K562 (cell line): ENCODE measurements at regions not wholly inside any gene's neighbourhood (a gene's known extent, or its start where the extent isn't known, plus 50 kb on each side); places are given as distances from the start of the nearest gene placed in this dataset.

Source experiments
- ADNP ChIP-seq: fragments of 200-800 bp; sonication (Bioruptor generic); IDR thresholded peaks from 2 replicates; pipeline ENCODE4 v1.6.1; 2016; ENCODE audit warnings: missing genetic modification characterization, missing compliant biosample characterization
- ARID1B ChIP-seq: fragments of 450-650 bp; IDR thresholded peaks from 2 replicates; pipeline ENCODE4 v1.6.1; 2016; ENCODE audit warnings: antibody characterized with exemption, mild to moderate bottlenecking, inconsistent platforms
- ARNT ChIP-seq, 2 experiments: fragments of 450-650 bp; IDR thresholded peaks; 2 replicates each; pipeline ENCODE4 v1.6.1; 2016; ENCODE audit warnings: mild to moderate bottlenecking in 1 of 2
- CBFA2T2 ChIP-seq: fragments of 450-650 bp; conservative IDR thresholded peaks from 2 replicates; pipeline ENCODE4 v1.6.1; 2017; ENCODE audit warnings: mild to moderate bottlenecking
- ELF4 ChIP-seq: fragments of 450-650 bp; formaldehyde crosslinking; IDR thresholded peaks from 2 replicates; pipeline ENCODE4 v1.4.0; 2022; ENCODE audit warnings: missing genetic modification characterization
- FOXP1 ChIP-seq: sonication (generic); formaldehyde crosslinking; IDR thresholded peaks from 2 replicates; pipeline ENCODE4 v1.8.0; 2022; ENCODE audit warnings: mild to moderate bottlenecking, missing genetic modification reagents
- HMG20A ChIP-seq: fragments of 450-650 bp; formaldehyde crosslinking; conservative IDR thresholded peaks from 2 replicates; pipeline ENCODE4 v1.4.0; 2020; ENCODE audit warnings: mild to moderate bottlenecking, mixed read lengths
- KLF16 ChIP-seq: IDR thresholded peaks from 2 replicates; pipeline ENCODE4 v1.6.1; 2016; ENCODE audit warnings: antibody characterized with exemption
- LEF1 ChIP-seq: fragments of 450-650 bp; IDR thresholded peaks from 2 replicates; pipeline ENCODE4 v1.6.1; 2016; ENCODE audit warnings: mild to moderate bottlenecking
- MAFG ChIP-seq: fragments of 450-650 bp; conservative IDR thresholded peaks from 2 replicates; pipeline ENCODE4 v1.6.1; 2016; ENCODE audit warnings: missing genetic modification characterization, missing compliant biosample characterization
- NFIC ChIP-seq: fragments of 450-650 bp; IDR thresholded peaks from 2 replicates; pipeline ENCODE4 v1.6.1; 2017; ENCODE audit warnings: mild to moderate bottlenecking, inconsistent platforms
- SMARCC2 ChIP-seq: fragments of 450-650 bp; IDR thresholded peaks from 2 replicates; pipeline ENCODE4 v1.6.1; 2017; ENCODE audit warnings: antibody characterized with exemption, moderate library complexity, mild to moderate bottlenecking, low read depth
- TEAD1 ChIP-seq, 2 experiments: fragments of 450-650 bp in 1 of 2; sonication (generic) in 1 of 2; formaldehyde crosslinking; IDR thresholded peaks; 2 replicates each; pipeline versions ENCODE4 v1.4.0 to v1.8.0; 2020 to 2022; ENCODE audit warnings: mild to moderate bottlenecking in 2 of 2, missing genetic modification reagents in 1 of 2
- ZNF830 ChIP-seq: fragments of 250-450 bp; sonication (Bioruptor Pico); IDR thresholded peaks from 2 replicates; pipeline ENCODE4 v1.5.0; 2021; ENCODE audit warnings: mild to moderate bottlenecking
- TF ChIP-seq, protein P1 (sequence below): fragments of 250-450 bp; sonication (Bioruptor Pico); IDR thresholded peaks from 2 replicates; pipeline ENCODE4 v1.8.0; 2021; ENCODE audit warnings: moderate library complexity, mild to moderate bottlenecking, inconsistent platforms
- TF ChIP-seq, protein P2 (sequence below): fragments of 250-450 bp; sonication (Bioruptor Pico); IDR thresholded peaks from 2 replicates; pipeline ENCODE4 v1.8.0; 2022; ENCODE audit warnings: moderate library complexity, mild to moderate bottlenecking, inconsistent platforms
- TF ChIP-seq, protein P3 (sequence below): sonication (generic); formaldehyde crosslinking; IDR thresholded peaks from 2 replicates; pipeline ENCODE4 v1.8.0; 2022; ENCODE audit warnings: mild to moderate bottlenecking, low read depth, missing genetic modification reagents
- TF ChIP-seq, protein P4 (sequence below): sonication (generic); formaldehyde crosslinking; IDR thresholded peaks from 2 replicates; pipeline ENCODE4 v1.8.1; 2023; ENCODE audit warnings: mild to moderate bottlenecking, missing genetic modification reagents, moderate library complexity
- TF ChIP-seq, protein P5 (sequence below): fragments of 450-650 bp; IDR thresholded peaks from 2 replicates; pipeline ENCODE4 v1.6.1; 2016
- TF ChIP-seq, protein P6 (sequence below), 2 experiments: fragments of 450-650 bp; conservative IDR thresholded peaks; 2 replicates each; pipeline ENCODE4 v1.6.1; 2017; ENCODE audit warnings: mild to moderate bottlenecking in 2 of 2, moderate library complexity in 2 of 2
- TF ChIP-seq, protein P7 (sequence below): fragments of 200-800 bp; sonication (Bioruptor generic); IDR thresholded peaks from 2 replicates; pipeline ENCODE4 v1.6.1; 2017; ENCODE audit warnings: missing genetic modification characterization, missing compliant biosample characterization

DNA sequence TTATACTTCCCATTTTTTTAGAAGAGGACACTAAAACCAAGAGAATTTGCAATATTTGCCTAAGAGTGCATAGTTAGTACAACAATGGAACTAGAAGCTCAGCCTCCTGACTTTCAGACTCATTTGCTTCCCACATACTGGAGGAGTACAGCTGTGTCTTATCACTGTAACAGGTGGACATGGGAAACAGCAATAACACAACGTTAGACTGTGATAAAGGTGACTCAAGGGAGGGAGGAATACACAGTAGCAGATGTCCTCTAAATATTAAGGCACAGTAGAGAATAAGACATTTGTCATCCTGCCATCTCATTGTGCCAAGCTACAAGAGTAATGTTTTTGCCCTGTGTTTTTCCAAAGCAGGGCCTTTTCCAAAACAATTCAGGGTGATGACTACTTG, 55.4 kb upstream of the JAK1 start (continued):
- TF ChIP-seq HMG20A (no peak), ADNP (tag) (no peak), ARID1B (peak; percentile 98), SMARCC2 (peak; percentile 75; the same call in 1 of the 2 replicates), CBFA2T2 (peak; percentile 99), ZNF830 (CRISPR knock-in tag) (no peak), NFIC (peak; percentile 94), ELF4 (CRISPR knock-in tag) (0 out of 2 replicates have a peak, but pooled peaks have one; percentile 60), FOXP1 (CRISPR knock-in tag) (no peak), LEF1 (peak; percentile 67), TEAD1 (CRISPR knock-in tag; IDR thresholded peaks at IDR 0.05) (peak in 1 of 2 experiments; percentile 49; a peak in 1 of 4 replicates), KLF16 (peak; percentile 92), MAFG (tag) (no peak), ARNT (IDR thresholded peaks at IDR 0.05) (peak in 1 of 2 experiments; percentile 95; a peak in 3 of 4 replicates)
- TF ChIP-seq, protein P1, sequence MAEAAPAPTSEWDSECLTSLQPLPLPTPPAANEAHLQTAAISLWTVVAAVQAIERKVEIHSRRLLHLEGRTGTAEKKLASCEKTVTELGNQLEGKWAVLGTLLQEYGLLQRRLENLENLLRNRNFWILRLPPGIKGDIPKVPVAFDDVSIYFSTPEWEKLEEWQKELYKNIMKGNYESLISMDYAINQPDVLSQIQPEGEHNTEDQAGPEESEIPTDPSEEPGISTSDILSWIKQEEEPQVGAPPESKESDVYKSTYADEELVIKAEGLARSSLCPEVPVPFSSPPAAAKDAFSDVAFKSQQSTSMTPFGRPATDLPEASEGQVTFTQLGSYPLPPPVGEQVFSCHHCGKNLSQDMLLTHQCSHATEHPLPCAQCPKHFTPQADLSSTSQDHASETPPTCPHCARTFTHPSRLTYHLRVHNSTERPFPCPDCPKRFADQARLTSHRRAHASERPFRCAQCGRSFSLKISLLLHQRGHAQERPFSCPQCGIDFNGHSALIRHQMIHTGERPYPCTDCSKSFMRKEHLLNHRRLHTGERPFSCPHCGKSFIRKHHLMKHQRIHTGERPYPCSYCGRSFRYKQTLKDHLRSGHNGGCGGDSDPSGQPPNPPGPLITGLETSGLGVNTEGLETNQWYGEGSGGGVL (CRISPR knock-in tag), result no peak
- TF ChIP-seq, protein P2, sequence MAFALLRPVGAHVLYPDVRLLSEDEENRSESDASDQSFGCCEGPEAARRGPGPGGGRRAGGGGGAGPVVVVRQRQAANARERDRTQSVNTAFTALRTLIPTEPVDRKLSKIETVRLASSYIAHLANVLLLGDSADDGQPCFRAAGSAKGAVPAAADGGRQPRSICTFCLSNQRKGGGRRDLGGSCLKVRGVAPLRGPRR (CRISPR knock-in tag), result no peak
- TF ChIP-seq, protein P3, sequence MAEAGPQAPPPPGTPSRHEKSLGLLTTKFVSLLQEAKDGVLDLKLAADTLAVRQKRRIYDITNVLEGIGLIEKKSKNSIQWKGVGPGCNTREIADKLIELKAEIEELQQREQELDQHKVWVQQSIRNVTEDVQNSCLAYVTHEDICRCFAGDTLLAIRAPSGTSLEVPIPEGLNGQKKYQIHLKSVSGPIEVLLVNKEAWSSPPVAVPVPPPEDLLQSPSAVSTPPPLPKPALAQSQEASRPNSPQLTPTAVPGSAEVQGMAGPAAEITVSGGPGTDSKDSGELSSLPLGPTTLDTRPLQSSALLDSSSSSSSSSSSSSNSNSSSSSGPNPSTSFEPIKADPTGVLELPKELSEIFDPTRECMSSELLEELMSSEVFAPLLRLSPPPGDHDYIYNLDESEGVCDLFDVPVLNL, result no peak
- TF ChIP-seq, protein P4, sequence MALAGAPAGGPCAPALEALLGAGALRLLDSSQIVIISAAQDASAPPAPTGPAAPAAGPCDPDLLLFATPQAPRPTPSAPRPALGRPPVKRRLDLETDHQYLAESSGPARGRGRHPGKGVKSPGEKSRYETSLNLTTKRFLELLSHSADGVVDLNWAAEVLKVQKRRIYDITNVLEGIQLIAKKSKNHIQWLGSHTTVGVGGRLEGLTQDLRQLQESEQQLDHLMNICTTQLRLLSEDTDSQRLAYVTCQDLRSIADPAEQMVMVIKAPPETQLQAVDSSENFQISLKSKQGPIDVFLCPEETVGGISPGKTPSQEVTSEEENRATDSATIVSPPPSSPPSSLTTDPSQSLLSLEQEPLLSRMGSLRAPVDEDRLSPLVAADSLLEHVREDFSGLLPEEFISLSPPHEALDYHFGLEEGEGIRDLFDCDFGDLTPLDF (CRISPR knock-in tag), result no peak
- TF ChIP-seq, protein P5, sequence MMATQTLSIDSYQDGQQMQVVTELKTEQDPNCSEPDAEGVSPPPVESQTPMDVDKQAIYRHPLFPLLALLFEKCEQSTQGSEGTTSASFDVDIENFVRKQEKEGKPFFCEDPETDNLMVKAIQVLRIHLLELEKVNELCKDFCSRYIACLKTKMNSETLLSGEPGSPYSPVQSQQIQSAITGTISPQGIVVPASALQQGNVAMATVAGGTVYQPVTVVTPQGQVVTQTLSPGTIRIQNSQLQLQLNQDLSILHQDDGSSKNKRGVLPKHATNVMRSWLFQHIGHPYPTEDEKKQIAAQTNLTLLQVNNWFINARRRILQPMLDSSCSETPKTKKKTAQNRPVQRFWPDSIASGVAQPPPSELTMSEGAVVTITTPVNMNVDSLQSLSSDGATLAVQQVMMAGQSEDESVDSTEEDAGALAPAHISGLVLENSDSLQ, result peak; percentile 72
- TF ChIP-seq, protein P6, sequence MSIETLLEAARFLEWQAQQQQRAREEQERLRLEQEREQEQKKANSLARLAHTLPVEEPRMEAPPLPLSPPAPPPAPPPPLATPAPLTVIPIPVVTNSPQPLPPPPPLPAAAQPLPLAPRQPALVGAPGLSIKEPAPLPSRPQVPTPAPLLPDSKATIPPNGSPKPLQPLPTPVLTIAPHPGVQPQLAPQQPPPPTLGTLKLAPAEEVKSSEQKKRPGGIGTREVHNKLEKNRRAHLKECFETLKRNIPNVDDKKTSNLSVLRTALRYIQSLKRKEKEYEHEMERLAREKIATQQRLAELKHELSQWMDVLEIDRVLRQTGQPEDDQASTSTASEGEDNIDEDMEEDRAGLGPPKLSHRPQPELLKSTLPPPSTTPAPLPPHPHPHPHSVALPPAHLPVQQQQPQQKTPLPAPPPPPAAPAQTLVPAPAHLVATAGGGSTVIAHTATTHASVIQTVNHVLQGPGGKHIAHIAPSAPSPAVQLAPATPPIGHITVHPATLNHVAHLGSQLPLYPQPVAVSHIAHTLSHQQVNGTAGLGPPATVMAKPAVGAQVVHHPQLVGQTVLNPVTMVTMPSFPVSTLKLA (conservative IDR thresholded peaks at IDR 0.05), result peak in 1 of 2 experiments; percentile 57; a peak in 2 of 4 replicates
- TF ChIP-seq, protein P7, sequence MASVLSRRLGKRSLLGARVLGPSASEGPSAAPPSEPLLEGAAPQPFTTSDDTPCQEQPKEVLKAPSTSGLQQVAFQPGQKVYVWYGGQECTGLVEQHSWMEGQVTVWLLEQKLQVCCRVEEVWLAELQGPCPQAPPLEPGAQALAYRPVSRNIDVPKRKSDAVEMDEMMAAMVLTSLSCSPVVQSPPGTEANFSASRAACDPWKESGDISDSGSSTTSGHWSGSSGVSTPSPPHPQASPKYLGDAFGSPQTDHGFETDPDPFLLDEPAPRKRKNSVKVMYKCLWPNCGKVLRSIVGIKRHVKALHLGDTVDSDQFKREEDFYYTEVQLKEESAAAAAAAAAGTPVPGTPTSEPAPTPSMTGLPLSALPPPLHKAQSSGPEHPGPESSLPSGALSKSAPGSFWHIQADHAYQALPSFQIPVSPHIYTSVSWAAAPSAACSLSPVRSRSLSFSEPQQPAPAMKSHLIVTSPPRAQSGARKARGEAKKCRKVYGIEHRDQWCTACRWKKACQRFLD, result peak; percentile 88
